ENCODE measurements at regions not wholly inside any gene's neighbourhood (a gene's known extent, or its start where the extent isn't known, plus 50 kb on each side); places are given as distances from the start of the nearest gene placed in this dataset.
"Not testable (repeated sequence)": the region's sequence is repeated elsewhere in the genome, so short reads cannot be mapped to it uniquely, and the experiment has no call there.

GRCh38 chr3:95237783-95238182 is 1174.9 kb downstream of the NSUN3 start:
- ChIA-PET POLR2A (no interaction called here), CTCF (no interaction called here)
- Histone ChIP-seq H3K27me3 (ENCODE audit: control insufficient read depth, insufficient read depth, low read length) (no peaks in the 10 kb centered on the region), H3K4me3 (ENCODE audit: low read depth, low read length) (no peak overlapping the region), H3K36me3 (ENCODE audit: control insufficient read depth, insufficient read depth, low read length) (no peaks in the 10 kb centered on the region)
- TF ChIP-seq, protein P1, sequence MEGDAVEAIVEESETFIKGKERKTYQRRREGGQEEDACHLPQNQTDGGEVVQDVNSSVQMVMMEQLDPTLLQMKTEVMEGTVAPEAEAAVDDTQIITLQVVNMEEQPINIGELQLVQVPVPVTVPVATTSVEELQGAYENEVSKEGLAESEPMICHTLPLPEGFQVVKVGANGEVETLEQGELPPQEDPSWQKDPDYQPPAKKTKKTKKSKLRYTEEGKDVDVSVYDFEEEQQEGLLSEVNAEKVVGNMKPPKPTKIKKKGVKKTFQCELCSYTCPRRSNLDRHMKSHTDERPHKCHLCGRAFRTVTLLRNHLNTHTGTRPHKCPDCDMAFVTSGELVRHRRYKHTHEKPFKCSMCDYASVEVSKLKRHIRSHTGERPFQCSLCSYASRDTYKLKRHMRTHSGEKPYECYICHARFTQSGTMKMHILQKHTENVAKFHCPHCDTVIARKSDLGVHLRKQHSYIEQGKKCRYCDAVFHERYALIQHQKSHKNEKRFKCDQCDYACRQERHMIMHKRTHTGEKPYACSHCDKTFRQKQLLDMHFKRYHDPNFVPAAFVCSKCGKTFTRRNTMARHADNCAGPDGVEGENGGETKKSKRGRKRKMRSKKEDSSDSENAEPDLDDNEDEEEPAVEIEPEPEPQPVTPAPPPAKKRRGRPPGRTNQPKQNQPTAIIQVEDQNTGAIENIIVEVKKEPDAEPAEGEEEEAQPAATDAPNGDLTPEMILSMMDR (IDR thresholded peaks at IDR 0.05; ENCODE audit: insufficient read depth, low read depth, low read length): no peak
- no peak for DNase-seq (ENCODE audit: low read depth)

GRCh38 chr3:95240395-95240794 is 1177.5 kb downstream of the NSUN3 start:
- ChIA-PET CTCF (no interaction called here), POLR2A (no interaction called here)
- DNase-seq (ENCODE audit: low read depth): no peak
- no peaks in the 10 kb centered on the region for H3K27me3 ChIP-seq (ENCODE audit: control insufficient read depth, insufficient read depth, low read length)
- TF ChIP-seq, protein P1 (IDR thresholded peaks at IDR 0.05; ENCODE audit: insufficient read depth, low read depth, low read length): no peak
- H3K4me3 ChIP-seq (ENCODE audit: low read depth, low read length): no peak overlapping the region
- no peaks in the 10 kb centered on the region for H3K36me3 ChIP-seq (ENCODE audit: control insufficient read depth, insufficient read depth, low read length)

DNA sequence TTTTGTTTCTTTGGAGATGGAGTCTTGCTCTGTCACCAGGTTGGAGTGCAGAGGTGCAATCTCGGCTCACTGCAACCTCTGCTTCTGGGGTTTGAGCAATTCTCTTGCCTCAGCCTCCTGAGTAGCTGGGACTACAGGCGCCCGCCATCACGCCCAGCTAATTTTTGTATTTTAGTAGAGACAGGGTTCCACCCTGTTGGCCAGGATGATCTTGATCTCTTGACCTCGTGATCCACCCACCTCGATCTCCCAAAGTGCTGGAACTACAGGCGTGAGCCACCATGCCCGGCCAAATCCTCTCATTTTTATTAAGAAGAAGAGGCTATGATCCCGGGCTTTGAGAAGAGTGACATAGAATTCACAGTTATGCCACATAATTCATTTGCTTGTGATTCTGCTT is 1178.4 kb downstream of the NSUN3 start:
- H3K27me3 ChIP-seq (ENCODE audit: control insufficient read depth, insufficient read depth, low read length); H3K4me3 ChIP-seq (ENCODE audit: low read depth, low read length); DNase-seq (ENCODE audit: low read depth); CTCF ChIA-PET; POLR2A ChIA-PET; H3K36me3 ChIP-seq (ENCODE audit: control insufficient read depth, insufficient read depth, low read length): not testable (repeated sequence)

DNA sequence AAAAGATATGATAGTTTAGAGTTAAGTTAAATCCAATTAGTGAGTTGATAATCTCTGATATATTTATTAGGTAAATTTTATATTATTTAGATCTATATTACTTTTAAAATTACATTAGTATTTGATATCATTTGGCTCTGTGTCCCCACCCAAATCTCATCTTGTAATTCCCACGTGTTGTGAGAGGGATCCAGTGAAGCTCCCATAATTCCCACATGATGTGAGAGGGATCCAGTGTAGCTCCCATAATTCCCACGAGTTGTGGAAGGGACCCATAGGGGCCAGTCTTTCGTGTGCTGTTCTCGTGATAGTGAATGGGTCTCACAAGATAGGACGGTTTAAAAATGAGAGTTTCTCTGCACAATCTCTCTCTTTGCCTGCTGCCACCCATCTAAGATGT is 1183.6 kb downstream of the NSUN3 start:
- H3K4me3 ChIP-seq (ENCODE audit: low read depth, low read length): no peak overlapping the region
- ChIA-PET CTCF (no interaction called here), POLR2A (no interaction called here)
- no peaks in the 10 kb centered on the region for H3K27me3 ChIP-seq (ENCODE audit: control insufficient read depth, insufficient read depth, low read length)
- TF ChIP-seq, protein P1 (IDR thresholded peaks at IDR 0.05; ENCODE audit: insufficient read depth, low read depth, low read length): no peak
- DNase-seq (ENCODE audit: low read depth): no peak
- no peaks in the 10 kb centered on the region for H3K36me3 ChIP-seq (ENCODE audit: control insufficient read depth, insufficient read depth, low read length)

DNA sequence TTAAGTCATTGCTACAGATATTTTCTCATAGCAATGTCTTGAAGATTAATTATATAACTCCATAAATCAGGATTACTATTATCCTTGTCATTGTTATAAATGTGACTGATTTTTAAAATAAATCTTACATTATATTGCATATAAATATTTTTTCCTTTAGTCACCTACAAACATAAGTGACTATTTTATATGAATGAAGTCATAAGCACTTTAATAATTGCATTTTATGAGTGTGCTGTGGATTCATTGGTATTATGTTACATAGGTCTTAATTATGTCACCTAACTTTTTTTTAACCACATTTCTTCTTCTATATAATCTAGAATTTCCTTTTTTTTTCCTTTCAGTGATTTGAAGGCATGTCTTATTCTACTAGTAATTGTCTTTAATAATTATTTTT is 1191.2 kb downstream of the NSUN3 start:
- TF ChIP-seq, protein P1 (IDR thresholded peaks at IDR 0.05; ENCODE audit: insufficient read depth, low read depth, low read length): no peak
- no peaks in the 10 kb centered on the region for H3K36me3 ChIP-seq (ENCODE audit: control insufficient read depth, insufficient read depth, low read length)
- H3K4me3 ChIP-seq (ENCODE audit: low read depth, low read length): no peak overlapping the region
- DNase-seq (ENCODE audit: low read depth): no peak
- CTCF ChIA-PET: no interaction called here
- no peaks in the 10 kb centered on the region for H3K27me3 ChIP-seq (ENCODE audit: control insufficient read depth, insufficient read depth, low read length)
- POLR2A ChIA-PET: no interaction called here

- TF ChIP-seq, protein P1 (IDR thresholded peaks at IDR 0.05; ENCODE audit: insufficient read depth, low read depth, low read length): no peak
- Histone ChIP-seq H3K36me3 (ENCODE audit: control insufficient read depth, insufficient read depth, low read length) (no peaks in the 10 kb centered on the region), H3K4me3 (ENCODE audit: low read depth, low read length) (no peak overlapping the region), H3K27me3 (ENCODE audit: control insufficient read depth, insufficient read depth, low read length) (no peaks in the 10 kb centered on the region)
- ChIA-PET POLR2A (no interaction called here), CTCF (no interaction called here)
- DNase-seq (ENCODE audit: low read depth): no peak
Observed at GRCh38 chr3:95254758-95255157, 1191.9 kb downstream of the NSUN3 start.

All from BJ (cell line).